ENCODE measurements at regions not wholly inside any gene's neighbourhood (a gene's known extent, or its start where the extent isn't known, plus 50 kb on each side); places are given as distances from the start of the nearest gene placed in this dataset.

DNA sequence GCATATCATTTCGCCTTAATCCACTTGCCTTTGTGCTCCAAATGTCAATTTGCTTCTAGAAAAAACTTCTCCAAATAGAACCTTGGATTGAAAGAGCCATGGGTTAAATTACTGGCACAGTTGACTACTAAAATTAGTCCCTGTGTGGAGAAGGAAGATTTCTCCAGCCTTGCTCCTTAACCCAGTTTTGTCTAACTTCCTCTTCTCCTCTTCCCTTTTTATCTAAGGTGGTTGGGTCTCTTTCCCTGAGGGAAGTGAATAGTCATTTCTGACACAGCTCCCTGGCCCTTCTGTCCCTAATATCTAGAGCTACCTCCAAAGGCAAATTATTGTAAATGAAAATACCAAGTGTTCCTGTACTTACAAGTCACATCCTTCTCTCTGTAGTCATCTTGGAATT lies 527.9 kb upstream of the TBL1XR1 start:
- TF ChIP-seq CTCF (IDR thresholded peaks at IDR 0.05) = no peak
- DNase-seq (no peak), ATAC-seq (peak; percentile 8)
- intact Hi-C loops (cut with DNase I) = no loop called here
- Histone ChIP-seq H3K9me3 (no peaks in the 10 kb centered on the region), H3K4me1 (peaks cover 16 to 55% of the 10 kb centered on the region in 2 donors), H3K27ac (peak overlapping the region; percentile 33 to 68), H3K4me3 (no peak overlapping the region), H3K36me3 (no peaks in the 10 kb centered on the region), H3K27me3 (no peaks in the 10 kb centered on the region)

- intact Hi-C loops (cut with DNase I) = no loop called here
- no peaks in the 10 kb centered on the region for H3K27me3 ChIP-seq
- no peak for TF ChIP-seq CTCF (IDR thresholded peaks at IDR 0.05)
- H3K4me3 ChIP-seq = no peak overlapping the region
- no peaks in the 10 kb centered on the region for H3K9me3 ChIP-seq
- no peaks in the 10 kb centered on the region for H3K36me3 ChIP-seq
- ATAC-seq = no peak
- H3K27ac ChIP-seq = no peak overlapping the region
- H3K4me1 ChIP-seq = peaks cover 16 to 52% of the 10 kb centered on the region in 2 donors
- DNase-seq = no peak
Measured at GRCh38 chr3:177726807-177727206, 529.5 kb upstream of the TBL1XR1 start.

- no peaks in the 10 kb centered on the region for H3K9me3 ChIP-seq
- H3K4me3 ChIP-seq = no peak overlapping the region
- no peak for TF ChIP-seq CTCF (IDR thresholded peaks at IDR 0.05)
- H3K4me1 ChIP-seq = peaks cover 6 to 21% of the 10 kb centered on the region in 2 donors
- DNase-seq (no peak), ATAC-seq (no peak)
- intact Hi-C loops (cut with DNase I) = no loop called here
- H3K36me3 ChIP-seq = no peaks in the 10 kb centered on the region
- no peaks in the 10 kb centered on the region for H3K27me3 ChIP-seq
- no peak overlapping the region for H3K27ac ChIP-seq
Measured at GRCh38 chr3:177729956-177730681, 532.8 kb upstream of the TBL1XR1 start.

GRCh38 chr3:177730814-177731213 lies 533.5 kb upstream of the TBL1XR1 start:
- intact Hi-C loops (cut with DNase I) = no loop called here
- no peaks in the 10 kb centered on the region for H3K27me3 ChIP-seq
- peaks cover 0 to 15% of the 10 kb centered on the region in 2 donors for H3K4me1 ChIP-seq
- TF ChIP-seq CTCF (IDR thresholded peaks at IDR 0.05) = no peak
- H3K9me3 ChIP-seq = no peaks in the 10 kb centered on the region
- ATAC-seq (no peak), DNase-seq (no peak)
- H3K4me3 ChIP-seq = no peak overlapping the region
- no peak overlapping the region for H3K27ac ChIP-seq
- no peaks in the 10 kb centered on the region for H3K36me3 ChIP-seq

- Histone ChIP-seq H3K27me3 (no peaks in the 10 kb centered on the region), H3K36me3 (no peaks in the 10 kb centered on the region), H3K27ac (no peak overlapping the region), H3K4me3 (no peak overlapping the region), H3K4me1 (peaks cover 0 to 5% of the 10 kb centered on the region in 2 donors), H3K9me3 (no peaks in the 10 kb centered on the region)
- DNase-seq (no peak), ATAC-seq (no peak)
- TF ChIP-seq CTCF (IDR thresholded peaks at IDR 0.05) = no peak
- intact Hi-C loops (cut with DNase I) = no loop called here
Measured at GRCh38 chr3:177731644-177732268, 534.5 kb upstream of the TBL1XR1 start.
